T47D (cell line): ENCODE measurements at regions not wholly inside any gene's neighbourhood (a gene's known extent, or its start where the extent isn't known, plus 50 kb on each side); places are given as distances from the start of the nearest gene placed in this dataset.
"Not testable (repeated sequence)": the region's sequence is repeated elsewhere in the genome, so short reads cannot be mapped to it uniquely, and the experiment has no call there.

Source experiments
- DNase-seq, 2 experiments: peaks; one replicate each; pipeline versions ENCODE4 v3.0.0 to v3.0.0-alpha.2; 2011 to 2012; ENCODE audit warnings: low read depth in 1 of 2, low spot score in 1 of 2
- JUND ChIP-seq: IDR thresholded peaks from 2 replicates; pipeline ENCODE4 v1.6.1; 2012; ENCODE audit warnings: low read depth
- in situ Hi-C: cut with HindIII; loops from 2 replicates; pipeline ENCODE4 v1.10.0; 2016; ENCODE audit warnings: low sequenced_read_pairs, low pct_unique_long_range_greater_than_20kb

- no peak for TF ChIP-seq JUND
- in situ Hi-C loops: no loop called here
- no peak for DNase-seq
Measured at GRCh38 chr7:25459057-25459456, 230.8 kb upstream of the NPVF start.

GRCh38 chr7:25460433-25460832 is 232.1 kb upstream of the NPVF start:
- DNase-seq: no peak
- in situ Hi-C loops: no loop called here
- no peak for TF ChIP-seq JUND

- DNase-seq: peak in 1 of 2 experiments; percentile 64
- no peak for TF ChIP-seq JUND
- in situ Hi-C loops: no loop called here
Measured at GRCh38 chr7:25469669-25470068, 241.4 kb upstream of the NPVF start.

GRCh38 chr7:25476863-25477499 is 248.7 kb upstream of the NPVF start:
- in situ Hi-C loops: no loop called here
- DNase-seq: no peak
- TF ChIP-seq JUND: no peak

- not testable (repeated sequence) for DNase-seq
Measured at GRCh38 chr7:25478221-25478620, 249.9 kb upstream of the NPVF start.

GRCh38 chr7:25478925-25479324 is 250.6 kb upstream of the NPVF start:
- DNase-seq: no peak
- in situ Hi-C loops: no loop called here
- TF ChIP-seq JUND: no peak

More at GRCh38 chr7:25478221-25478620, 249.9 kb upstream of the NPVF start:
- in situ Hi-C loops: not testable (repeated sequence)

- peak in 1 of 2 experiments; percentile 48 for DNase-seq
- in situ Hi-C loops: no loop called here
- no peak for TF ChIP-seq JUND
Measured at GRCh38 chr7:25481891-25482290, 253.6 kb upstream of the NPVF start.

GRCh38 chr7:25482631-25483030 is 254.3 kb upstream of the NPVF start:
- peak; percentile 9 to 72 for DNase-seq
- in situ Hi-C loops: no loop called here

GRCh38 chr7:25485026-25485425 is 256.7 kb upstream of the NPVF start:
- no peak for TF ChIP-seq JUND

More at GRCh38 chr7:25482631-25483030, 254.3 kb upstream of the NPVF start:
- no peak for TF ChIP-seq JUND

GRCh38 chr7:25486656-25487055 is 258.4 kb upstream of the NPVF start:
- in situ Hi-C loops: no loop called here
- no peak for DNase-seq
- TF ChIP-seq JUND: no peak

More at GRCh38 chr7:25485026-25485425, 256.7 kb upstream of the NPVF start:
- DNase-seq: no peak
- in situ Hi-C loops: no loop called here

- in situ Hi-C loops: no loop called here
- TF ChIP-seq JUND: no peak
Measured at GRCh38 chr7:25493805-25494366, 265.6 kb upstream of the NPVF start.

GRCh38 chr7:25494896-25495295 is 266.6 kb upstream of the NPVF start:
- no peak for TF ChIP-seq JUND
- no peak for DNase-seq
- in situ Hi-C loops: no loop called here

More at GRCh38 chr7:25493805-25494366, 265.6 kb upstream of the NPVF start:
- no peak for DNase-seq

GRCh38 chr7:25495342-25496250 is 267.3 kb upstream of the NPVF start:
- no peak for TF ChIP-seq JUND
- in situ Hi-C loops: no loop called here
- DNase-seq: no peak
